Adrenal gland (tissue), 5 donors: ENCODE measurements at regions not wholly inside any gene's neighbourhood (a gene's known extent, or its start where the extent isn't known, plus 50 kb on each side); places are given as distances from the start of the nearest gene placed in this dataset.

Experiments
- POLR2A ChIP-seq, 2 donors: fragments of 450-650 bp; IDR thresholded peaks; one replicate each; pipeline ENCODE4 v1.6.1; 2017; ENCODE audit warnings: antibody characterized with exemption in 2 of 2, mild to moderate bottlenecking in 2 of 2, moderate library complexity in 1 of 2
- TF ChIP-seq, protein P1 (sequence below), 6 experiments: fragments of 450-650 bp in 4 of 6; fragments of 200-600 bp in 2 of 6; sonication (generic) in 1 of 6; IDR thresholded peaks; 1 replicate in 5 of 6; 2 replicates in 1 of 6; pipeline versions ENCODE4 v1.5.1 to v1.8.0; 2016 to 2021; ENCODE audit warnings: antibody characterized with exemption in 6 of 6, mild to moderate bottlenecking in 2 of 6, moderate library complexity in 1 of 6
- donor health status: DM: no; HTN: no; CAD: no.

DNA sequence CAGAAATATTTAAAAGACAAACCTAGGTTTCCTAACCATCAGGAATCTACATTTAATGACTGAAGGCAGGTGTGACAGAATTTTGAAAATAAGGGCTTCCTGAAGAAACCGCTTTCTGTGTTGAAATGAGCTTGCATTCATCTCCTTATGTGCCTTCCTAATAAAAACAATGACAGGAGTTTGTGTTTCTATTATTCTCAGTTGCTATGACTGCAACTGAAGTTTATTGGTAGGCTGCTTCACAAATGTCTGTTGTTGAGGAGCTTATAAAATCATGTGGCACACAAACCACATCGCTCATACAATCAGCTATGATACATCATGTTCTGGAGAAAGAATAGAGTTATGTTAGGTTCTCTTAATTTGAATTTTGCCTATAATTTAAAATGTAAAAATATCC is 362.7 kb upstream of the SLC8A1 start:
- TF ChIP-seq, protein P1, sequence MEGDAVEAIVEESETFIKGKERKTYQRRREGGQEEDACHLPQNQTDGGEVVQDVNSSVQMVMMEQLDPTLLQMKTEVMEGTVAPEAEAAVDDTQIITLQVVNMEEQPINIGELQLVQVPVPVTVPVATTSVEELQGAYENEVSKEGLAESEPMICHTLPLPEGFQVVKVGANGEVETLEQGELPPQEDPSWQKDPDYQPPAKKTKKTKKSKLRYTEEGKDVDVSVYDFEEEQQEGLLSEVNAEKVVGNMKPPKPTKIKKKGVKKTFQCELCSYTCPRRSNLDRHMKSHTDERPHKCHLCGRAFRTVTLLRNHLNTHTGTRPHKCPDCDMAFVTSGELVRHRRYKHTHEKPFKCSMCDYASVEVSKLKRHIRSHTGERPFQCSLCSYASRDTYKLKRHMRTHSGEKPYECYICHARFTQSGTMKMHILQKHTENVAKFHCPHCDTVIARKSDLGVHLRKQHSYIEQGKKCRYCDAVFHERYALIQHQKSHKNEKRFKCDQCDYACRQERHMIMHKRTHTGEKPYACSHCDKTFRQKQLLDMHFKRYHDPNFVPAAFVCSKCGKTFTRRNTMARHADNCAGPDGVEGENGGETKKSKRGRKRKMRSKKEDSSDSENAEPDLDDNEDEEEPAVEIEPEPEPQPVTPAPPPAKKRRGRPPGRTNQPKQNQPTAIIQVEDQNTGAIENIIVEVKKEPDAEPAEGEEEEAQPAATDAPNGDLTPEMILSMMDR (IDR thresholded peaks at IDR 0.05) = no peak
- TF ChIP-seq POLR2A (IDR thresholded peaks at IDR 0.05) = no peak
